Adrenal gland (tissue), 9 donors: ENCODE measurements at regions not wholly inside any gene's neighbourhood (a gene's known extent, or its start where the extent isn't known, plus 50 kb on each side); places are given as distances from the start of the nearest gene placed in this dataset.

Source experiments
- DNase-seq, 7 donors: peaks; one replicate each; pipeline ENCODE4 v3.0.0-alpha.2; 2019 to 2020
- H3K27ac ChIP-seq, 5 donors: fragments of 200-600 bp; sonication (generic) in 4 of 5; 1 replicate in 3 of 5; 2 replicates in 2 of 5; pipeline versions ENCODE4 v1.5.1 to v1.8.0; 2016 to 2020; ENCODE audit warnings: mild to moderate bottlenecking in 1 of 5
- H3K27me3 ChIP-seq: fragments of 200-600 bp; 2 replicates; pipeline ENCODE4 v1.8.0; 2021
- H3K36me3 ChIP-seq, 2 donors: fragments of 200-600 bp; replicated peaks in 1 of 2; 1 replicate in 1 of 2; 2 replicates in 1 of 2; pipeline versions ENCODE4 v1.5.1 to v1.8.0; 2018 to 2022
- H3K4me1 ChIP-seq, 2 donors: fragments of 200-600 bp; replicated peaks in 1 of 2; 1 replicate in 1 of 2; 2 replicates in 1 of 2; pipeline versions ENCODE4 v1.5.1 to v1.8.0; 2018 to 2021
- H3K4me3 ChIP-seq, 4 donors: fragments of 200-600 bp; sonication (generic) in 3 of 4; one replicate each; pipeline ENCODE4 v1.5.1; 2016 to 2018
- H3K9me3 ChIP-seq, 3 donors: fragments of 200-600 bp; sonication (generic) in 1 of 3; replicated peaks in 1 of 3; 1 replicate in 2 of 3; 2 replicates in 1 of 3; pipeline versions ENCODE4 v1.5.1 to v1.8.0; 2016 to 2021
- POLR2A ChIP-seq, 2 donors: fragments of 450-650 bp; IDR thresholded peaks; one replicate each; pipeline ENCODE4 v1.6.1; 2017; ENCODE audit warnings: antibody characterized with exemption in 2 of 2, mild to moderate bottlenecking in 2 of 2, moderate library complexity in 1 of 2
- WGBS, 4 donors: extraction: QIAGEN DNeasy Blood & Tissue Kit in 2 of 4; methylation state at CpG; one replicate each; pipeline versions ENCODE4 v1.1.5 to v1.1.7; 2013 to 2017; 5-methylcytosine and 5-hydroxymethylcytosine counted together
- intact Hi-C, 2 donors: fragments of 100-400 bp; cut with DNase I; formaldehyde crosslinking; loops; one replicate each; pipeline versions ENCODE4 v1.14.1 to v1.15.0; 2022 to 2023
- TF ChIP-seq, protein P1 (sequence below), 6 experiments: fragments of 450-650 bp in 4 of 6; fragments of 200-600 bp in 2 of 6; sonication (generic) in 1 of 6; IDR thresholded peaks; 1 replicate in 5 of 6; 2 replicates in 1 of 6; pipeline versions ENCODE4 v1.5.1 to v1.8.0; 2016 to 2021; ENCODE audit warnings: antibody characterized with exemption in 6 of 6, mild to moderate bottlenecking in 2 of 6, moderate library complexity in 1 of 6
- donor health status: healthy with polysubstance abuse.
- donor health status: Bipolar disorder and iron deficiency.
- donor health status: DM: yes; HTN: yes; CAD: no.
- donor health status: DM: no; HTN: no; CAD: no.
- donor health status: DM: no; HTN: no; CAD: no.

GRCh38 chr9:82668689-82669199 lies 394.2 kb downstream of the RASEF start:
- TF ChIP-seq, protein P1, sequence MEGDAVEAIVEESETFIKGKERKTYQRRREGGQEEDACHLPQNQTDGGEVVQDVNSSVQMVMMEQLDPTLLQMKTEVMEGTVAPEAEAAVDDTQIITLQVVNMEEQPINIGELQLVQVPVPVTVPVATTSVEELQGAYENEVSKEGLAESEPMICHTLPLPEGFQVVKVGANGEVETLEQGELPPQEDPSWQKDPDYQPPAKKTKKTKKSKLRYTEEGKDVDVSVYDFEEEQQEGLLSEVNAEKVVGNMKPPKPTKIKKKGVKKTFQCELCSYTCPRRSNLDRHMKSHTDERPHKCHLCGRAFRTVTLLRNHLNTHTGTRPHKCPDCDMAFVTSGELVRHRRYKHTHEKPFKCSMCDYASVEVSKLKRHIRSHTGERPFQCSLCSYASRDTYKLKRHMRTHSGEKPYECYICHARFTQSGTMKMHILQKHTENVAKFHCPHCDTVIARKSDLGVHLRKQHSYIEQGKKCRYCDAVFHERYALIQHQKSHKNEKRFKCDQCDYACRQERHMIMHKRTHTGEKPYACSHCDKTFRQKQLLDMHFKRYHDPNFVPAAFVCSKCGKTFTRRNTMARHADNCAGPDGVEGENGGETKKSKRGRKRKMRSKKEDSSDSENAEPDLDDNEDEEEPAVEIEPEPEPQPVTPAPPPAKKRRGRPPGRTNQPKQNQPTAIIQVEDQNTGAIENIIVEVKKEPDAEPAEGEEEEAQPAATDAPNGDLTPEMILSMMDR (IDR thresholded peaks at IDR 0.05), result no peak
- no peak for TF ChIP-seq POLR2A (IDR thresholded peaks at IDR 0.05)
- no peak overlapping the region for H3K4me3 ChIP-seq
- no peak overlapping the region for H3K27ac ChIP-seq
- H3K36me3 ChIP-seq, result no peaks in the 10 kb centered on the region
- WGBS, 4 donors, result 69 to 80% (median 79%) methylated on average over 5 of the region's 5 CpGs
- no peaks in the 10 kb centered on the region for H3K27me3 ChIP-seq
- no peak for DNase-seq
- H3K4me1 ChIP-seq, result no peaks in the 10 kb centered on the region
- intact Hi-C loops, result no loop called here
- H3K9me3 ChIP-seq, result no peaks in the 10 kb centered on the region

GRCh38 chr9:82670000-82670399 lies 392.9 kb downstream of the RASEF start:
- DNase-seq, result no peak
- Histone ChIP-seq H3K27ac (no peak overlapping the region), H3K9me3 (no peaks in the 10 kb centered on the region), H3K36me3 (no peaks in the 10 kb centered on the region), H3K4me1 (no peaks in the 10 kb centered on the region), H3K27me3 (no peaks in the 10 kb centered on the region), H3K4me3 (no peak overlapping the region)
- TF ChIP-seq, protein P1 (IDR thresholded peaks at IDR 0.05), result no peak
- no peak for TF ChIP-seq POLR2A (IDR thresholded peaks at IDR 0.05)
- intact Hi-C loops, result no loop called here
- 88 to 92% (median 91%) methylated on average over 3 of the region's 3 CpGs for WGBS, 4 donors

GRCh38 chr9:82670726-82671125 lies 392.2 kb downstream of the RASEF start:
- Histone ChIP-seq H3K27me3 (no peaks in the 10 kb centered on the region), H3K9me3 (no peaks in the 10 kb centered on the region), H3K4me3 (no peak overlapping the region), H3K36me3 (no peaks in the 10 kb centered on the region), H3K27ac (no peak overlapping the region), H3K4me1 (no peaks in the 10 kb centered on the region)
- 86 to 100% (median 92%) methylated on average over 1 of the region's 1 CpG for WGBS, 4 donors
- no peak for TF ChIP-seq POLR2A (IDR thresholded peaks at IDR 0.05)
- TF ChIP-seq, protein P1 (IDR thresholded peaks at IDR 0.05), result no peak
- intact Hi-C loops, result no loop called here
- no peak for DNase-seq

- H3K4me3 ChIP-seq, result no peak overlapping the region
- no peaks in the 10 kb centered on the region for H3K9me3 ChIP-seq
- intact Hi-C loops, result no loop called here
- H3K36me3 ChIP-seq, result no peaks in the 10 kb centered on the region
- H3K4me1 ChIP-seq, result no peaks in the 10 kb centered on the region
- DNase-seq, result no peak
- no peak overlapping the region for H3K27ac ChIP-seq
- WGBS, 4 donors, result 94 to 100% (median 95%) methylated on average over 1 of the region's 1 CpG
- TF ChIP-seq POLR2A (IDR thresholded peaks at IDR 0.05), result no peak
- TF ChIP-seq, protein P1 (IDR thresholded peaks at IDR 0.05), result no peak
- H3K27me3 ChIP-seq, result no peaks in the 10 kb centered on the region
These were observed 389.7 kb downstream of the RASEF start for GRCh38 chr9:82673201-82673600.
